ENCODE measurements at regions not wholly inside any gene's neighbourhood (a gene's known extent, or its start where the extent isn't known, plus 50 kb on each side); places are given as distances from the start of the nearest gene placed in this dataset.

DNA sequence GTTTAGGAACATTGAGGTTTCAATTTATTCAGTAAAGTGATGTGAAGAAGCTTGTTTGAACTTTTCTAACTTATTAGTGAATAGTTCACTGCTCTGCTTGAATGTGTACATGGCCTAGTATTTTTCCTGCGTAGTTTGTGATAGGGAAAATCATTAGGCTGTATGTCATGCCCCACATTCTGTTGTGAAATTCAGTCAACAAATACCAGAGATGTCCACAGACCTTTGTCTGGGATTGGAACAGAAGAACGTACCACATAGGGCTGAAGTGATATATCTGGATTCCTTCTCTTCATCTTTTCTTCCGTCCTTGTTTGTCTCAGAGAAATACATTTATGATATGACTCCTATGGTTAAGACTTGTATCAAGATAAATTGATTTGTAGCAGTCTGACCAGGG lies 88.8 kb upstream of the PLS3 start (continued):
- TF ChIP-seq JAZF1 (CRISPR knock-in tag; IDR thresholded peaks at IDR 0.05) (no peak), ZNF416 (CRISPR knock-in tag; IDR thresholded peaks at IDR 0.05) (no peak), SOX15 (CRISPR knock-in tag; IDR thresholded peaks at IDR 0.05) (no peak), TCF7 (CRISPR knock-in tag; IDR thresholded peaks at IDR 0.05; ENCODE audit: low read depth) (no peak), NFE2L1 (CRISPR knock-in tag; IDR thresholded peaks at IDR 0.05) (no peak)
- TF ChIP-seq, protein P1, sequence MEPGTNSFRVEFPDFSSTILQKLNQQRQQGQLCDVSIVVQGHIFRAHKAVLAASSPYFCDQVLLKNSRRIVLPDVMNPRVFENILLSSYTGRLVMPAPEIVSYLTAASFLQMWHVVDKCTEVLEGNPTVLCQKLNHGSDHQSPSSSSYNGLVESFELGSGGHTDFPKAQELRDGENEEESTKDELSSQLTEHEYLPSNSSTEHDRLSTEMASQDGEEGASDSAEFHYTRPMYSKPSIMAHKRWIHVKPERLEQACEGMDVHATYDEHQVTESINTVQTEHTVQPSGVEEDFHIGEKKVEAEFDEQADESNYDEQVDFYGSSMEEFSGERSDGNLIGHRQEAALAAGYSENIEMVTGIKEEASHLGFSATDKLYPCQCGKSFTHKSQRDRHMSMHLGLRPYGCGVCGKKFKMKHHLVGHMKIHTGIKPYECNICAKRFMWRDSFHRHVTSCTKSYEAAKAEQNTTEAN (CRISPR knock-in tag; IDR thresholded peaks at IDR 0.05), result no peak
- TF ChIP-seq, protein P2, sequence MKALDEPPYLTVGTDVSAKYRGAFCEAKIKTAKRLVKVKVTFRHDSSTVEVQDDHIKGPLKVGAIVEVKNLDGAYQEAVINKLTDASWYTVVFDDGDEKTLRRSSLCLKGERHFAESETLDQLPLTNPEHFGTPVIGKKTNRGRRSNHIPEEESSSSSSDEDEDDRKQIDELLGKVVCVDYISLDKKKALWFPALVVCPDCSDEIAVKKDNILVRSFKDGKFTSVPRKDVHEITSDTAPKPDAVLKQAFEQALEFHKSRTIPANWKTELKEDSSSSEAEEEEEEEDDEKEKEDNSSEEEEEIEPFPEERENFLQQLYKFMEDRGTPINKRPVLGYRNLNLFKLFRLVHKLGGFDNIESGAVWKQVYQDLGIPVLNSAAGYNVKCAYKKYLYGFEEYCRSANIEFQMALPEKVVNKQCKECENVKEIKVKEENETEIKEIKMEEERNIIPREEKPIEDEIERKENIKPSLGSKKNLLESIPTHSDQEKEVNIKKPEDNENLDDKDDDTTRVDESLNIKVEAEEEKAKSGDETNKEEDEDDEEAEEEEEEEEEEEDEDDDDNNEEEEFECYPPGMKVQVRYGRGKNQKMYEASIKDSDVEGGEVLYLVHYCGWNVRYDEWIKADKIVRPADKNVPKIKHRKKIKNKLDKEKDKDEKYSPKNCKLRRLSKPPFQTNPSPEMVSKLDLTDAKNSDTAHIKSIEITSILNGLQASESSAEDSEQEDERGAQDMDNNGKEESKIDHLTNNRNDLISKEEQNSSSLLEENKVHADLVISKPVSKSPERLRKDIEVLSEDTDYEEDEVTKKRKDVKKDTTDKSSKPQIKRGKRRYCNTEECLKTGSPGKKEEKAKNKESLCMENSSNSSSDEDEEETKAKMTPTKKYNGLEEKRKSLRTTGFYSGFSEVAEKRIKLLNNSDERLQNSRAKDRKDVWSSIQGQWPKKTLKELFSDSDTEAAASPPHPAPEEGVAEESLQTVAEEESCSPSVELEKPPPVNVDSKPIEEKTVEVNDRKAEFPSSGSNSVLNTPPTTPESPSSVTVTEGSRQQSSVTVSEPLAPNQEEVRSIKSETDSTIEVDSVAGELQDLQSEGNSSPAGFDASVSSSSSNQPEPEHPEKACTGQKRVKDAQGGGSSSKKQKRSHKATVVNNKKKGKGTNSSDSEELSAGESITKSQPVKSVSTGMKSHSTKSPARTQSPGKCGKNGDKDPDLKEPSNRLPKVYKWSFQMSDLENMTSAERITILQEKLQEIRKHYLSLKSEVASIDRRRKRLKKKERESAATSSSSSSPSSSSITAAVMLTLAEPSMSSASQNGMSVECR (CRISPR knock-in tag; IDR thresholded peaks at IDR 0.05; ENCODE audit: borderline replicate concordance), result no peak
- TF ChIP-seq, protein P3, sequence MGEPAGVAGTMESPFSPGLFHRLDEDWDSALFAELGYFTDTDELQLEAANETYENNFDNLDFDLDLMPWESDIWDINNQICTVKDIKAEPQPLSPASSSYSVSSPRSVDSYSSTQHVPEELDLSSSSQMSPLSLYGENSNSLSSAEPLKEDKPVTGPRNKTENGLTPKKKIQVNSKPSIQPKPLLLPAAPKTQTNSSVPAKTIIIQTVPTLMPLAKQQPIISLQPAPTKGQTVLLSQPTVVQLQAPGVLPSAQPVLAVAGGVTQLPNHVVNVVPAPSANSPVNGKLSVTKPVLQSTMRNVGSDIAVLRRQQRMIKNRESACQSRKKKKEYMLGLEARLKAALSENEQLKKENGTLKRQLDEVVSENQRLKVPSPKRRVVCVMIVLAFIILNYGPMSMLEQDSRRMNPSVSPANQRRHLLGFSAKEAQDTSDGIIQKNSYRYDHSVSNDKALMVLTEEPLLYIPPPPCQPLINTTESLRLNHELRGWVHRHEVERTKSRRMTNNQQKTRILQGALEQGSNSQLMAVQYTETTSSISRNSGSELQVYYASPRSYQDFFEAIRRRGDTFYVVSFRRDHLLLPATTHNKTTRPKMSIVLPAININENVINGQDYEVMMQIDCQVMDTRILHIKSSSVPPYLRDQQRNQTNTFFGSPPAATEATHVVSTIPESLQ (CRISPR knock-in tag; IDR thresholded peaks at IDR 0.05), result no peak
- TF ChIP-seq, protein P4, sequence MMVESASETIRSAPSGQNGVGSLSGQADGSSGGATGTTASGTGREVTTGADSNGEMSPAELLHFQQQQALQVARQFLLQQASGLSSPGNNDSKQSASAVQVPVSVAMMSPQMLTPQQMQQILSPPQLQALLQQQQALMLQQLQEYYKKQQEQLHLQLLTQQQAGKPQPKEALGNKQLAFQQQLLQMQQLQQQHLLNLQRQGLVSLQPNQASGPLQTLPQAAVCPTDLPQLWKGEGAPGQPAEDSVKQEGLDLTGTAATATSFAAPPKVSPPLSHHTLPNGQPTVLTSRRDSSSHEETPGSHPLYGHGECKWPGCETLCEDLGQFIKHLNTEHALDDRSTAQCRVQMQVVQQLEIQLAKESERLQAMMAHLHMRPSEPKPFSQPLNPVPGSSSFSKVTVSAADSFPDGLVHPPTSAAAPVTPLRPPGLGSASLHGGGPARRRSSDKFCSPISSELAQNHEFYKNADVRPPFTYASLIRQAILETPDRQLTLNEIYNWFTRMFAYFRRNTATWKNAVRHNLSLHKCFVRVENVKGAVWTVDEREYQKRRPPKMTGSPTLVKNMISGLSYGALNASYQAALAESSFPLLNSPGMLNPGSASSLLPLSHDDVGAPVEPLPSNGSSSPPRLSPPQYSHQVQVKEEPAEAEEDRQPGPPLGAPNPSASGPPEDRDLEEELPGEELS (CRISPR knock-in tag; IDR thresholded peaks at IDR 0.05), result no peak

DNA sequence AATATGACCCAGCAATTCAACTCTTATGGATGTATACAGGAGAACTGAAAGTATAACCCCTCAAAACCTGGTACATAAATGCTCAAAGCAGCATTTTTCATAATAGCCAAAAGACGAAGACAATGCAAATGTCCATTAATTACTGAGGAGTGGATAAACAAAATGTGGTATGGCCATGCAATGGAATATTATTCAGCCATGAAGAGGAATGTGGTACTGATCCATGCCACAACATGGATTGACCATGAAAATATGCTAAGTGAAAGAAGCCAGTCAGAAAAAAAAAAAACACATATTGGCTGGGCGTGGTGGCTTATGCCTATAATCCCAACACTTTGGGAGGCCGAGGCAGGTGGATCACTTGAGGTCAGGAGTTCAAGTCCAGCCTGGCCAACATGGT lies 74.5 kb upstream of the PLS3 start:
- H3K27ac Mint-ChIP-seq, result no peak overlapping the region
- H3K4me3 Mint-ChIP-seq, result no peak overlapping the region
- no peak for DNase-seq (ENCODE audit: low spot score)
- no peak for TF ChIP-seq ZNF416 (CRISPR knock-in tag; IDR thresholded peaks at IDR 0.05)
- TF ChIP-seq, protein P5, sequence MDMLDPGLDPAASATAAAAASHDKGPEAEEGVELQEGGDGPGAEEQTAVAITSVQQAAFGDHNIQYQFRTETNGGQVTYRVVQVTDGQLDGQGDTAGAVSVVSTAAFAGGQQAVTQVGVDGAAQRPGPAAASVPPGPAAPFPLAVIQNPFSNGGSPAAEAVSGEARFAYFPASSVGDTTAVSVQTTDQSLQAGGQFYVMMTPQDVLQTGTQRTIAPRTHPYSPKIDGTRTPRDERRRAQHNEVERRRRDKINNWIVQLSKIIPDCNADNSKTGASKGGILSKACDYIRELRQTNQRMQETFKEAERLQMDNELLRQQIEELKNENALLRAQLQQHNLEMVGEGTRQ (CRISPR knock-in tag; IDR thresholded peaks at IDR 0.05), result no peak
- no peak for TF ChIP-seq NR3C1 (CRISPR knock-in tag; conservative IDR thresholded peaks at IDR 0.05; ENCODE audit: low read depth)
- no peak for TF ChIP-seq SMAD3 (CRISPR knock-in tag; IDR thresholded peaks at IDR 0.05; ENCODE audit: borderline replicate concordance)
- TF ChIP-seq, protein P6, sequence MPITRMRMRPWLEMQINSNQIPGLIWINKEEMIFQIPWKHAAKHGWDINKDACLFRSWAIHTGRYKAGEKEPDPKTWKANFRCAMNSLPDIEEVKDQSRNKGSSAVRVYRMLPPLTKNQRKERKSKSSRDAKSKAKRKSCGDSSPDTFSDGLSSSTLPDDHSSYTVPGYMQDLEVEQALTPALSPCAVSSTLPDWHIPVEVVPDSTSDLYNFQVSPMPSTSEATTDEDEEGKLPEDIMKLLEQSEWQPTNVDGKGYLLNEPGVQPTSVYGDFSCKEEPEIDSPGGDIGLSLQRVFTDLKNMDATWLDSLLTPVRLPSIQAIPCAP (CRISPR knock-in tag; IDR thresholded peaks at IDR 0.05), result no peak
- TF ChIP-seq RORB (CRISPR knock-in tag; IDR thresholded peaks at IDR 0.05), result no peak
- TF ChIP-seq, protein P7, sequence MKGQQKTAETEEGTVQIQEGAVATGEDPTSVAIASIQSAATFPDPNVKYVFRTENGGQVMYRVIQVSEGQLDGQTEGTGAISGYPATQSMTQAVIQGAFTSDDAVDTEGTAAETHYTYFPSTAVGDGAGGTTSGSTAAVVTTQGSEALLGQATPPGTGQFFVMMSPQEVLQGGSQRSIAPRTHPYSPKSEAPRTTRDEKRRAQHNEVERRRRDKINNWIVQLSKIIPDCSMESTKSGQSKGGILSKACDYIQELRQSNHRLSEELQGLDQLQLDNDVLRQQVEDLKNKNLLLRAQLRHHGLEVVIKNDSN (CRISPR knock-in tag; IDR thresholded peaks at IDR 0.05), result no peak
- TF ChIP-seq, protein P8, sequence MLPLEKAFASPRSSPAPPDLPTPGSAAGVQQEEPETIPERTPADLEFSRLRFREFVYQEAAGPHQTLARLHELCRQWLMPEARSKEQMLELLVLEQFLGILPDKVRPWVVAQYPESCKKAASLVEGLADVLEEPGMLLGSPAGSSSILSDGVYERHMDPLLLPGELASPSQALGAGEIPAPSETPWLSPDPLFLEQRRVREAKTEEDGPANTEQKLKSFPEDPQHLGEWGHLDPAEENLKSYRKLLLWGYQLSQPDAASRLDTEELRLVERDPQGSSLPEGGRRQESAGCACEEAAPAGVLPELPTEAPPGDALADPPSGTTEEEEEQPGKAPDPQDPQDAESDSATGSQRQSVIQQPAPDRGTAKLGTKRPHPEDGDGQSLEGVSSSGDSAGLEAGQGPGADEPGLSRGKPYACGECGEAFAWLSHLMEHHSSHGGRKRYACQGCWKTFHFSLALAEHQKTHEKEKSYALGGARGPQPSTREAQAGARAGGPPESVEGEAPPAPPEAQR (CRISPR knock-in tag; IDR thresholded peaks at IDR 0.05), result no peak
- TF ChIP-seq, protein P9, sequence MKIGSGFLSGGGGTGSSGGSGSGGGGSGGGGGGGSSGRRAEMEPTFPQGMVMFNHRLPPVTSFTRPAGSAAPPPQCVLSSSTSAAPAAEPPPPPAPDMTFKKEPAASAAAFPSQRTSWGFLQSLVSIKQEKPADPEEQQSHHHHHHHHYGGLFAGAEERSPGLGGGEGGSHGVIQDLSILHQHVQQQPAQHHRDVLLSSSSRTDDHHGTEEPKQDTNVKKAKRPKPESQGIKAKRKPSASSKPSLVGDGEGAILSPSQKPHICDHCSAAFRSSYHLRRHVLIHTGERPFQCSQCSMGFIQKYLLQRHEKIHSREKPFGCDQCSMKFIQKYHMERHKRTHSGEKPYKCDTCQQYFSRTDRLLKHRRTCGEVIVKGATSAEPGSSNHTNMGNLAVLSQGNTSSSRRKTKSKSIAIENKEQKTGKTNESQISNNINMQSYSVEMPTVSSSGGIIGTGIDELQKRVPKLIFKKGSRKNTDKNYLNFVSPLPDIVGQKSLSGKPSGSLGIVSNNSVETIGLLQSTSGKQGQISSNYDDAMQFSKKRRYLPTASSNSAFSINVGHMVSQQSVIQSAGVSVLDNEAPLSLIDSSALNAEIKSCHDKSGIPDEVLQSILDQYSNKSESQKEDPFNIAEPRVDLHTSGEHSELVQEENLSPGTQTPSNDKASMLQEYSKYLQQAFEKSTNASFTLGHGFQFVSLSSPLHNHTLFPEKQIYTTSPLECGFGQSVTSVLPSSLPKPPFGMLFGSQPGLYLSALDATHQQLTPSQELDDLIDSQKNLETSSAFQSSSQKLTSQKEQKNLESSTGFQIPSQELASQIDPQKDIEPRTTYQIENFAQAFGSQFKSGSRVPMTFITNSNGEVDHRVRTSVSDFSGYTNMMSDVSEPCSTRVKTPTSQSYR (CRISPR knock-in tag; IDR thresholded peaks at IDR 0.05), result no peak
- TF ChIP-seq MYBL2 (CRISPR knock-in tag; IDR thresholded peaks at IDR 0.05), result no peak
- POLR2A ChIA-PET, result no interaction called here
- H3K4me1 Mint-ChIP-seq, result no peaks in the 10 kb centered on the region
- H3K9me3 Mint-ChIP-seq, result peaks cover 12% of the 10 kb centered on the region
- ATAC-seq, result no peak
- no peaks in the 10 kb centered on the region for H3K36me3 Mint-ChIP-seq
- CTCF ChIA-PET, result no interaction called here
- H3K27me3 Mint-ChIP-seq (ENCODE audit: low read depth), result no peaks in the 10 kb centered on the region

Data from WTC11 (cell line).